NK-92 (cell line): ENCODE measurements at regions not wholly inside any gene's neighbourhood (a gene's known extent, or its start where the extent isn't known, plus 50 kb on each side); places are given as distances from the start of the nearest gene placed in this dataset.
"Not testable (repeated sequence)": the region's sequence is repeated elsewhere in the genome, so short reads cannot be mapped to it uniquely, and the experiment has no call there.

Experiments used
- DNase-seq: peaks from one replicate; lab custom pipeline; 2025; ENCODE audit not compliant: unreplicated experiment; lab: John Stamatoyannopoulos, UW

- DNase-seq: no peak
Observed at GRCh38 chr2:147330925-147331324, 513.9 kb upstream of the ACVR2A start.

DNA sequence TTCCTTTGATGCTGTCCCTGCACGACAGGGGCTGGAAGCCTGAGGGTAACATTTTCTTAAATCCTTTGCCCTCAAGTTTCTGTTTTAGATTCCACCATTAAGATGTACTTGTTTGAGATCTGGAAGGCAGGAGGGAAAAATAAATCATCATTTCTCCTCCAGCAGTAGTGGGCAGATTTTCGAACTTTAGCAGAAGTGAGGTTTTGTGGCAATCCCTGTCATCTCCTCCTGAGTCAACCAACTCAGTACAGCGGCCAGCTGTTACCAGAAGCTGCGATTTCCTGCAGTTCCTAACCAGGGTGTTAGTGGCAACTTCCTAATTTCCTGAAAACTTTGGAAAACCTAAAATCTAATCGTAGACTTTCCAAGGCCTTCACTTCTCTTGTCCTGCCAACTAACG lies 517.2 kb upstream of the ACVR2A start:
- no peak for DNase-seq

DNA sequence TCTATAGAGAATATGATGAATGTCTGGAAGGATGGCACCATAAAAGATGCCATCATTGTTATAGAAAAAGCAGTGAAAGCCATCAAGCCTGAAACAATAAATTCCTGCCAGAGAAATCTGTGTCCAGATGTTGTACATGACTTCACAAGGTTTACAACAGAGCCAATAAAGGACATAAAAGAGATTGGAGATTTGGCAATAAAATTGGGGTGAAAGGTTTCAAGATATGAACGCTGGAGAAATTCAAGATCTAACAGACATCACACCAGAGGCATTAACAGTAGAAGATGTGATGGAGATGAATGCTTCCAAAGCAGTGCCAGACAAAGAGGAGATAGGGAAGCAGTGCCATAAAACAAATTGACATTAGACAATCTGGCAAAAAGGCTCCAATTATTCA lies 518.8 kb upstream of the ACVR2A start:
- DNase-seq: no peak

GRCh38 chr2:147320146-147320545 lies 524.7 kb upstream of the ACVR2A start:
- no peak for DNase-seq

- DNase-seq: no peak
Observed at GRCh38 chr2:147311058-147311430, 533.8 kb upstream of the ACVR2A start.

- no peak for DNase-seq
Observed at GRCh38 chr2:147310335-147311057, 534.3 kb upstream of the ACVR2A start.

DNA sequence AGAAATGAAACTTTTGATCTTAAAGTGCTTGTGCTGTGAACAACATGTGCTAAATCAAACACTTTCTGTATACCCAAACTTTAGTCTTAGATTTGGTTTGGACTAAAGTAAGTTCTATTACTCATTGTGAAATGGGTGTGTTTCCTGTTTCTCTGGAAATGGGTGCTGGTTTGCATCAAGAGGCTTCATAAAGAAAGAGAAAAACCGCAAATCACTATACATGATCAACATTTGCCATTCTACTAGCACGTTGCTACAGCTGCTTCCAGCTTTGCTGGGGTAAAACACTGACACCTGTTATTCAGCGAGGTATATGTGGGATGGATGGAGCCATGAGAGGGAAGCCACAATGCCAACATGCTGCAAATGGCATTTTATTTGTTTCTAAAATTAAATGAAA lies 547.0 kb upstream of the ACVR2A start:
- no peak for DNase-seq

DNA sequence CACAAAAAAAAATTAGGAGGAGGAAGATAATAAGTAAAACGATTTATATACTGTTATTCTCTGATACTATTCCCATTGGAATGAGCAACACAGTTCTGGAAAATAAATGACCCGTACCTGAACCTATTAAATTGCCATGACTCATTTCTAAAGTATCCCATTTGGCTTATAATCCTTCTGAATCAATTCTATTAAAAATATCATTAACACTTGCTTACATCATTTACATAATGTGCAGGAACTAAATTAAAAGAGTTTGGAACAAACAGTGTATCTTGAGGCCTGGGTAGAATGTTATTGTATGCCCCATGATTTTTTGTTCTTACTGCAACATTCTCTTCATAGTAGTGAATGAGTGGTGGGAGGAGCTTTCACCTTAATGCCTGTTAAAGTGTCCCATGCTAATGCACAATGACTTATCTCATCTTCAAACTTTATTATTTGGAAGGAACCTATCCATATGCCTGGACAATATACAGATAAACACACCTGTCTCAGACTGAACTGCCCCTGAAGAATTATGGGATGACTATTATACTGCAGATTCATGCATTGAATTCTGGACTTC lies 549.9 kb upstream of the ACVR2A start:
- no peak for DNase-seq

GRCh38 chr2:147293991-147294824 lies 550.6 kb upstream of the ACVR2A start:
- no peak for DNase-seq

- no peak for DNase-seq
Observed at GRCh38 chr2:147288131-147288530, 556.7 kb upstream of the ACVR2A start.

DNA sequence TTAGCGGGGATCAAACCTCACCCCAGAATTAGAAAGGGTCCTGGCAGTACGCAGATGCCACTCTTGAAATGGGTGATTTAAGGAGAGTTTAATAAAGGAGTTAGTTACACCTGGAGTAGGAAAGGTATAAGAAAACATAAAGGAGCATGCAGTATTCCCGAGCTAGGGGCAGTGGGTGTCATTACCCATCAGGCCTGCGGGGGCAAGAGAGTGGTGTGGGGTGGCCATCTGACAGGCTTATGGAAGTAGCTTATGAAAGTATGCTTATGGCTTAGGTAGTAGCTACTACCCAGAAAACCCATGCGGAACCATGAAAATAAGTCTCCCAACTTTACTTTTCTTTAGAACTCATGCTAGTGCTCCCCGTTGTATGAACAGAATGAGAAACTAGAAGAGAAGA lies 568.9 kb upstream of the ACVR2A start:
- no peak for DNase-seq

DNA sequence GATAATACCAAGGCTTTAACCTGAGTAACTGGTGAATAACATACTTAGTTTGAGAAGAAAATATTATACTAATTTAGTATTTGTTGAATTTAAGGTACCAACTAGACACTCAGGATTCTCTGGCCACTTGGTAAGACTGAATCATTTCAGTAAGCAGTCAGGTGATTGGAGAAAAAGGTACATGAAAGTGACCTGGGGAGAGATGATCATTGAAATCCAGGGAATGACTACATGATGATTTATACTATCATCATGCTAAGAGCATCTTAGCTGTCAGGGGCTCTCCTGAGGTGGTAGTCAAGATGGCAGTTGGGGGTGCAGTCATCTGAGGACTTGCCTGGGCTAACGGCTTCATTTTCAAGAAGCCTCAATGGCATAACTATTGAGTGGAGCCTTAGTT lies 571.2 kb upstream of the ACVR2A start:
- no peak for DNase-seq

- no peak for DNase-seq
Observed at GRCh38 chr2:147273106-147273505, 571.7 kb upstream of the ACVR2A start.

DNA sequence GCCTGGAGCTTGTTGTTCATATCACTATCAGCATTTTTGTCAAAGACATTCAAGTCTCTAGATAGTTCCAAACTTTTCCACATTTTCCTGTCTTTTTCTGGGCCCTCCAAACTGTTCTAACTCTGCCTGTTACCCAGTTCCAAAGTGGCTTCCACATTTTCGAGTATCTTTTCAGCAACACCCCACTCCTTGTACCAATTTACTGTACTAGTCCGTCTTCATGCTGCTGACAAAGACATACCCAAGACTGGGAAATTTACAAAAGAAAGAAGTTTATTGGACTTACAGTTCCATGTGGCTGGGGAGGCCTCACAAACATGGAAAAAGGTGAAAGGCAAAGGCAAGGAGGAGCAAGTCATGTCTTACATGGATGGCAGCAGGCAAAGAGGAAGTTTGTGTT lies 575.2 kb upstream of the ACVR2A start:
- not testable (repeated sequence) for DNase-seq

- no peak for DNase-seq
Observed at GRCh38 chr2:147260241-147260640, 584.6 kb upstream of the ACVR2A start.

GRCh38 chr2:147255812-147256211 lies 589.0 kb upstream of the ACVR2A start:
- DNase-seq: no peak

DNA sequence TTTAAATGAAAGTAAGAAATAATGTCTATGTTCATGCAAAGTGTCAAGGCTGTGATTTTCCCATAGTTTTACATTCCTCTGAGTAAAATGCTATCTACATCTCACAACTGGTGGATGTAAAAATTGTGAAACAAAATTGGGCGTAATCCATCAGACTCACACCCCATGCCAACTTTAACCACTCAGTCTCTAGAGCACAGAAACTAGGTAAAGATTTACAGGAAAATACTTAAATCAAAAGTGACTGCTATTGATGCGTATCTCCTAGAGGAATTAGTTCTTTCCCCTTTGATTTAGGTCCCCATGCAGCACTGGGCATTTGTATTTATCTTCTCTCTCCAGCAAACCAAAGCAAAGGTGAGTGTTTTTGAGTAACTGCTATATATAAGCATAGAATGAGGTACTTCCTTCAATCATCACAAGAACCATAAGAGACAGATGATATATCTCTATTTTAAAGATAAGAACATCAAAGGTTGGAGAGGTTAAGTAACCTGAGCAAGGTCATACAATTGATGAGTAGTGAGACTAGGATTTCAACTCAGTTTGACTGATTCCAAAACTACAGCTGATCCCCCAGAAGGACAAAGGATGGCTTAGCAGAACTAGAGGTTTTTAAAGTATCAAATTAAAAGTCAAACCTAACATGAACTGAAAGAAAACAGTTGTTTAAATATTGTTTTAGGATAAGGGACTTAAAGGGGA lies 594.0 kb upstream of the ACVR2A start:
- DNase-seq: no peak

DNA sequence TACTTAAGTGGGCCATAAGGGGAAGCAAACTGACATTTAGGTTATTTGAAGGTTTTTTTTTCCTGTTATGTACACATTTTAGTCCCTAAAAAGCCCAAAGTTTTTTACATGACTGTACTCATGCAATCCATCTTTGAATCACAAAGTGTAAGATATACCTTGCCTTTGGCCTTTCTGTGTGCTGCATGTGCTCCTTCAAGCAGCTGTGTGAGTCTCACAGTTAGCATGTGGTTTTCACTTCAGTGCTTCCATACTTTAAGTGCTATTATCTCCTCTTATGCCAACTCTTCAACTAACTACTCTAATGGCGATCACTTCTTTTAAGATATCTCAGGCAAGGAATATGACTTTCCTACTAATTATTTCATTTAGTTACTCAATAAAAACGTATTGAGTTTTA lies 597.1 kb upstream of the ACVR2A start:
- DNase-seq: no peak

- no peak for DNase-seq
Observed at GRCh38 chr2:147242445-147242844, 602.4 kb upstream of the ACVR2A start.

GRCh38 chr2:147236601-147237000 lies 608.2 kb upstream of the ACVR2A start:
- no peak for DNase-seq

DNA sequence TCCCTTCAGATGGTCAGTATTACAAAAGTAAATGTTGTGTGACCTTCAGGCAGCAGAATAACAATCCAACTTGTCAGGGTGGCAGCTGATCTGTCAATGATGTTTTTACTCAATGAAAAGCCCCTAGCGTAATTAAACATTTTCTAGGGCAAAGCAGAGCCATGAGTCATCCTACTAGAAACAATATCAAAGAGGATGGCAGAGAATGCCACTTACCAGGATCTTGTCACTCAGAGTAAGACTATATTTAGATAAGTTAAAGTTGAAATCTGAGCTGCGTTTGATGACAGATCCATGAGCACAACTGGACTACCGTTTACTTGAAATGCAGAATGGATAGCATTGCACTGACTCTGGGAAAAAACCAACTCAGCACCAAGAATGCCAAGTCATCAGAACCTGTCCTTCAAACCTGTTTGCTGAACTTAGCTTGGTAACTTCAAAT lies 612.6 kb upstream of the ACVR2A start:
- no peak for DNase-seq

- no peak for DNase-seq
Observed at GRCh38 chr2:147231607-147232006, 613.2 kb upstream of the ACVR2A start.
